ENCODE measurements at regions not wholly inside any gene's neighbourhood (a gene's known extent, or its start where the extent isn't known, plus 50 kb on each side); places are given as distances from the start of the nearest gene placed in this dataset.

DNA sequence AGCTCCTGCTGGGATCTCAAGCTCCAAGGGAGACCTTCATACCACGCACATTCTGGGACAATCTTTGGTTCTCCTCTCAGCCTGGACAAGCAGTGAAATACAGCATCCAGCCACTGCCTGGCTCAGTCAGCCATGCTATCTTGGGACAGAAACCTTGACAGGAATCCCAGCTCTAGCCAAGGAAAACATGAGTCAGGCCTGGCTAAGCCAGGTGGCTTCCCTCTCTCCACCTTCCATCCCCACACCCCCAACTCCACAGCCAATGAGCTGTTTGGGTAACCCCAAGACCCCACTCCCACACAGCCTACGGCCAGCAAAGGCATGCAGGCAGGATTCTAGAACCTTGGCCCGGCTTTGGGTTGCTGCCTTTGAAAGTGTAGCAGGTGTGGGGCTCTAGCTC is 64.9 kb downstream of the MCFD2 start:
- H3K4me1 Mint-ChIP-seq = peaks cover 7% of the 10 kb centered on the region
- H3K36me3 Mint-ChIP-seq = no peaks in the 10 kb centered on the region
- DNase-seq (ENCODE audit: low spot score in 2 of 2) (no peak), ATAC-seq (ENCODE audit: low read depth) (no peak)
- no peaks in the 10 kb centered on the region for H3K9me3 Mint-ChIP-seq
- no peak overlapping the region for H3K4me3 Mint-ChIP-seq
- H3K27me3 Mint-ChIP-seq = peaks cover 9% of the 10 kb centered on the region
- no peak overlapping the region for H3K27ac Mint-ChIP-seq

DNA sequence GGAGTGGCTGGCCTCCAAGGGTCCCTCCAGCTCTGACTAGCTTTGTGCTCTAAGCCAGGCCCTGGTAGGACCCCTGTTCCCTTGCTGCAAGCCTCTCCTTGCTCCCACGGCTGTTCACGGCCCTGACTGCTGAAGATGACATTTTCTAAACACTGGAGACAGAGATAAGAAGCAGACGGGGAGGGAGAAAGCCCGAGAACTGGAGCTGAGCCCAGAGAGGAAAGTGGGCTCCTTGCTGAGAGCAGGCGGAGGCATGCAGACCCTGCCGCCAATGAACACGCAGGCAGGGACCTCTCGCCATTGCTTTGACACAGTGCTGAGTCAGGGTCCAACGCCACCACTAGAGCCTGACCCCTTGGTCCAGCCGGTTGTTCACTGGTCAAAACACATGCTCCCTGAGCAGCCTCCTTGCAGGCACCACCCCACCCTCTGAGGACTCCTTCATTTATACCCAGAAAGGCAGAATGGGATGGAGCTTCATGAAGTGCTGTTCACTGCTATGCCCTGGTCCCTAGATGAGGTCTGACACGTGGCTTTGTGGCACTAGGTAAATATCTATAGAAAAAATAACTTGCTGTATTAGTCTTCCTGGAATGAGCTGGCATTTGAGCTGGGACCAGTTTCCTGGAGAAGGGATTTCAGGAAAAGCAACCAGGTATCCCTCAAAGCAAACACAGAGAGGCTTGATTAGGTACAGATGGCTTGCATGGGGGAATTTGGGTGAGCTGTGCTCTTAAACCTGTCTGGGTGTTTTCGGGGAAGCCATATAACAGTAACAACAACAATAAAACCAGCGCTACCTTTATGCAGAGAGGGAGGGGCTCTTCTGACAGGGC is 65.7 kb downstream of the MCFD2 start:
- H3K36me3 Mint-ChIP-seq = no peaks in the 10 kb centered on the region
- H3K27me3 Mint-ChIP-seq = peaks cover 9% of the 10 kb centered on the region
- H3K27ac Mint-ChIP-seq = no peak overlapping the region
- H3K4me3 Mint-ChIP-seq = no peak overlapping the region
- DNase-seq (ENCODE audit: low spot score in 2 of 2) = no peak
- no peak for ATAC-seq (ENCODE audit: low read depth)
- no peaks in the 10 kb centered on the region for H3K9me3 Mint-ChIP-seq
- H3K4me1 Mint-ChIP-seq = peaks cover 7% of the 10 kb centered on the region

DNA sequence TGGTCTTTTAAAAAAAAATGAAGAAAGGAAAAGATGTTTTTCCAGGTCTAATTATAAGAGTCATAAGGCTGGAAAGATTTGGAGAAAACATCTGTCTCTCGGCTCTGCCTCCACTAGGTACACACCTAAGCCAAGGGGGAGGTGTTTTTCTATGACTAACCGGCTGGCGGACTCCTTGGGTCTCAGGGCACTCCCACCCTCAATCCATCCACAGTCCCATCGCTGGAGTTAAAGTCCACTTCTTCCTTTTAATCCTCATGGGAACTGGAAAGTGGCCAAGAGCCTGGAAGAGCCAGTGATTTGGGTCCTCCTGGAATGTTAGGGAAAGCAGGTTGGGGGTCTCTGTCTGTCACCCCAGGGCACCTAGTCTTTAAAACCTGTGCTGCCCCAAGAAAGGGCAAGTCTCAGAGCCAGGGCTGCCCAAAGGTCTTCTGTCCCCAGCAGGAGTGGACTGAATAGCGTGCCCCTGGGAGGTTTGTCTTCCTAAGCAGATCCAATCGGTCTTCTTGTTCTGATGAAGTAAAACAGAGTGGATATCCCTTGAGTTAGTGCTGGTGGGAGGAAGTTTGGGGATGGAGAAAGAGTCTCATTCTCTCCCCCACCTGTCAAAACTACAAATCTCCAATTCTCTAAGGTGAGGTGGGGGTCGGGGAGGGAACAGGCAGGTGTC is 66.4 kb downstream of the MCFD2 start:
- Mint-ChIP-seq H3K27me3 (peaks cover 7% of the 10 kb centered on the region), H3K4me1 (peaks cover 7% of the 10 kb centered on the region), H3K27ac (no peak overlapping the region), H3K9me3 (no peaks in the 10 kb centered on the region), H3K4me3 (no peak overlapping the region), H3K36me3 (no peaks in the 10 kb centered on the region)
- ATAC-seq (ENCODE audit: low read depth) (no peak), DNase-seq (ENCODE audit: low spot score in 2 of 2) (no peak)

DNA sequence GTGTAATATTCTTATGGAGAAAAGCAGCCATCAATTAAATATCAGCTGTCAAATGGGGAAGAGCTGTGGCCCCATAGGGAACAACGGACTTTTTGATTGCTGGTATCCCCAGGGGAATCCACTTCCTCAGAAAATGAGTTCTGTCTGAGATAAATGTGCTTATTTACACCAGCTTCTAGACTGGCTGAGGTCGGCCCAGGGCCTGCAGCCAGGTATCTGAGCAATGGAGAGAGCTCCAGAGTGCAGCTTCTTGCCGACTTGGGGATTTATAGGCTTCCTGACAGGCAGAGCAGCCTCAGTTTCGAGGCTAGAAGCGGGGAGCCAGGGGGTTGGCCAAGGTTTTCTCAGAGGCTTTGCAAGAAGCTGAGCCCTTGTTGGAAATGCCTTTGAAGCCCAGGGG is 67.2 kb downstream of the MCFD2 start:
- H3K27me3 Mint-ChIP-seq = peaks cover 7% of the 10 kb centered on the region
- no peak overlapping the region for H3K27ac Mint-ChIP-seq
- ATAC-seq (ENCODE audit: low read depth) (peak; percentile 43), DNase-seq (ENCODE audit: low spot score in 2 of 2) (peak in 1 of 2 donors; percentile 8)
- peaks cover 7% of the 10 kb centered on the region for H3K4me1 Mint-ChIP-seq
- no peak overlapping the region for H3K4me3 Mint-ChIP-seq
- H3K9me3 Mint-ChIP-seq = no peaks in the 10 kb centered on the region
- no peaks in the 10 kb centered on the region for H3K36me3 Mint-ChIP-seq

DNA sequence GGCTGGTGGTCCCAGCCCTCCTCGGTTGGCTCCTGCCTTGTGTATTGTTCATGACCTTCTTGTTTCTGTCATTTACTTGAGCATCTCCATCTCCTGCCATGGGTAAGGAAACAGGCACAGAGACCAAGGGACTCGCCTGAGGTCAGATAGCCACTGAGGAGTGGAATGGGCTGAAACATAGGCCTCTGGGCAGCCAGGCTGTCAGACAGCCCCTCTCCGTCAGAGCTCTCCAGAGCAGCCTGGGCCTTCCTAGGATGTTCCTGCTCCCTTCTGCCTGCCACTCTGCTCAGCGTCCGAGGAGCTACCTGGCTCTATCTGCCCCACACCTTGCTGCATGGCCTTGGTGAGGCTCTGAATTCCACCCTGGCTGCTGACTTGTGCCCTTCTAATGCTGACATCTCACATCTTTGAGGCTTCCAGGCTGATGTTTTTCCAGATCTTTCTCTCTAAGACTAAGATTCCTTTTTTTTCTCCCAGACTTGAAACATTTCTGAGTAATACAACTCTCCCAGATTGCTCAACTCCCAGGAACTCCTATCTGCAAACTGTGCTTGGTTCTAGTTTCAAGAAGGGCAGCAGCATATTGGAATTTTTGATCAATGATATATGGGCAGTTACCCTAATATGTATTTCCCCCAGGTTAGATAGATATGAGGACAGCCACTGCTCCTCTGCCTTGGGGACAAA is 67.7 kb downstream of the MCFD2 start:
- Mint-ChIP-seq H3K36me3 (no peaks in the 10 kb centered on the region), H3K27ac (no peak overlapping the region), H3K4me1 (peaks cover 7% of the 10 kb centered on the region), H3K27me3 (peaks cover 7% of the 10 kb centered on the region), H3K9me3 (no peaks in the 10 kb centered on the region), H3K4me3 (no peak overlapping the region)
- DNase-seq (ENCODE audit: low spot score in 2 of 2) = no peak
- ATAC-seq (ENCODE audit: low read depth) = no peak

DNA sequence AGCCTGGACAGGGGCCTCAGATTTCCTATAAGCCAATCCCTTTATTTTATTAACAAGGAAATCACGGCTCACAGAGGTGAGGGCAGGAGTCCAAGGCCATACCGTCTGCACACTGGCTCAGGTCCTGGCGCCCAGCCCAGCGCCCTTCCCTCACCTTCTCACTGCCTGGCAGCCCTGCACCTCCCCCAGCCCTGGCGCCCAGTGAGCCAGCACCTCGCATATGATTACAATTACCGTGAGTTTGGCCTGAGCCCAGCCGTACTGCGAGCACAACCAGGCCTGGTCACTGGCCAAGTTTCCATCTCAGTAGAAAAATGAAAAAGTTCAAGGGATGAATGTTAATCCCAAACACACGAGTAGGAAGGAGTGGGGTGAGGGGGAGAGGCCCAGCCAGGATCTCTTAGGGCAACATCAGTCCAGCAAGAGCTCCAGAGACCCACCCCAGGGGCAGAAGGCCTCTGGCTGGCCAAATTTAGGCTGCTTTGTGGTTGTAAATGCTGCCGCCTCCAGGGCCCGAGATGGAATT is 68.4 kb downstream of the MCFD2 start:
- H3K9me3 Mint-ChIP-seq = no peaks in the 10 kb centered on the region
- H3K36me3 Mint-ChIP-seq = no peaks in the 10 kb centered on the region

DNA sequence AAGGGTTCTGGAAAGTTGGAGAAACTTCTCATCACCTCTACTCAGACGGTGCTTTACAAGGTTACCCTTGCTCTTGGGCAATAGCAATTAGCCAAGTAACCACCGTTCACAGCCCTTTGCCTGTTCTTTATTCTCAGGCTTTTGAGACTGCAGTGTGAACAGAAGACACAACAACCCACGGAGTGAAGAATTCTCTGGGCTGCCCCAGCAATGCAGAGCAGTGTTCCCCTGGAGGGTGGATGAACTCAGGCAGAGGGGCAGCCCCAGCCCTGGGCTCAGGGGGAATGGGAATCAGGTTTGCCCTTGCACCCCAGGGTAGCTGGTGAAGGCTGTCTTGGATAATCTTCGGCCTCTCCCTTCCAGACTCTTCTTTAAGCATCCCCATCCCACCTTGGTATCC is 69.1 kb downstream of the MCFD2 start:
- H3K27me3 Mint-ChIP-seq = peaks cover 7% of the 10 kb centered on the region
- H3K4me3 Mint-ChIP-seq = no peak overlapping the region
- H3K27ac Mint-ChIP-seq = no peak overlapping the region
- no peaks in the 10 kb centered on the region for H3K9me3 Mint-ChIP-seq
- peaks cover 10% of the 10 kb centered on the region for H3K4me1 Mint-ChIP-seq
- ATAC-seq (ENCODE audit: low read depth) (no peak), DNase-seq (ENCODE audit: low spot score in 2 of 2) (no peak)
- no peaks in the 10 kb centered on the region for H3K36me3 Mint-ChIP-seq

More for the DNA sequence above, 68.4 kb downstream of the MCFD2 start:
- Mint-ChIP-seq H3K27me3 (peaks cover 7% of the 10 kb centered on the region), H3K4me1 (peaks cover 7% of the 10 kb centered on the region), H3K27ac (no peak overlapping the region), H3K4me3 (no peak overlapping the region)
- DNase-seq (ENCODE audit: low spot score in 2 of 2) (no peak), ATAC-seq (ENCODE audit: low read depth) (no peak)

DNA sequence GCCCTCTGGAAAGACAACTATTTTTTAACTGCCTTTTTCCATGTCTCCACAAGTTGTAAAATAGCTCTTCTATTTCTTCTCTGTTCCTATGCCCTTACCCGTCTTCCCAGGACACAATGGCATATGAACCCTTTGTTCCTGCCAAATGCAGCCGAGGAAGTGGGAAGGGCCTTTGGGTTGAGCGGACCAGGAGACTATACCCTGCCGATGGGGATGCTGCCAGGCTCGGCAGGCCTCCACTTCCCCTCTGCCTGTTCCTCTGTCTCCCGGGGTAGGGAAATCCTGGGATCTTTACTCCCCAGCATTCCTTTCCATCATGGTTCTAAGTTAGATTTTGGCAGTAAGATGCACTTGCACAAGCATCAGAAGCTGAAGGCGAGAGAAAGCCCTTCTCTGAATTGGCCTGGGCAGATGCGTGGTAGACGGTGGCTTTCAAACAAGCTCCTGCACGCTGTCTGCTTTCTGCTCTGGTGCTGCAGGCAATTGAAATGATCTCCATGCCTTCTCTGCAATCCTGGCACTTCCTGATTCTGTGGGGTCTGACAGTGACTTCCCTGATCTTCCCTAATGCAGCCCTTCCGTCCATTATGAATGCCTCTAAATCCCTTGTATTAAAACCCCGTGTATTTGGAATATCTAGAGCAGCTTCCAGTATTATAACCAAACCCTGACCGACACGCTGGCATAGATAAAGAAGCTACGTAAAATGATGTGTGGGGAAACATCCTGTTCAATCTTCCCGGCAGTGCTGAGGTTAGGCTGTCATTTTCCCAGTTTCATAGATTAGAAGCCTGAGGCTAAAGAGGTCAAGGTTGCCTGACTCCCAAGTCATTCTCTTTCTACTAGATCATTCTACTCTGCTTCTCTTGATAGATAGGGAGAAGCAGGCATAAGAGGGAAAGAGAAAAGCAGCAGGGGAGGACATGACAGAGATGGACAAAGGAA is 69.8 kb downstream of the MCFD2 start:
- ATAC-seq (ENCODE audit: low read depth) = no peak
- no peak overlapping the region for H3K4me3 Mint-ChIP-seq

DNA sequence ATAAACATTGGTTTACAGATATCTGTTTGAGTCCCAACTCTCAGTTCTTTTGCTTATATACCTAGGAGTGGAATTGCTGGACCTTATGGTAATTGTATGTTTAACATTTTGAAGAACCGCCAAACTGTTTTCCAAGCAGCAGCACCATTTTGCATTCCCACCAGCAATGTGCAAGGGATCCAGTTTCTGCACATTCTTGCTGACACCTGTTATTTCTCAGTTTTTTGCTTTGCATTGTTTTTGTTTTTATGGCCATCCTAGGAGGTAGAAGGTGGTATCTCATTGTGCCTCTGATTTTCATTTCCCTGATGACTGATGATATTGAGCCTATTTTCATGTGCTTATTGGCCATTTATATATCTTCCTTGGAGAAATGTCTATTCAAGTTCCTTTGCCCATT is 71.2 kb downstream of the MCFD2 start:
- no peak overlapping the region for H3K27ac Mint-ChIP-seq
- no peaks in the 10 kb centered on the region for H3K36me3 Mint-ChIP-seq
- peaks cover 11% of the 10 kb centered on the region for H3K4me1 Mint-ChIP-seq
- ATAC-seq (ENCODE audit: low read depth) (no peak), DNase-seq (ENCODE audit: low spot score in 2 of 2) (no peak)
- H3K9me3 Mint-ChIP-seq = no peaks in the 10 kb centered on the region
- H3K4me3 Mint-ChIP-seq = no peak overlapping the region
- peaks cover 7% of the 10 kb centered on the region for H3K27me3 Mint-ChIP-seq

More for the DNA sequence above, 69.8 kb downstream of the MCFD2 start:
- Mint-ChIP-seq H3K27me3 (peaks cover 7% of the 10 kb centered on the region), H3K9me3 (no peaks in the 10 kb centered on the region), H3K27ac (no peak overlapping the region), H3K36me3 (no peaks in the 10 kb centered on the region), H3K4me1 (peaks cover 11% of the 10 kb centered on the region)
- no peak for DNase-seq (ENCODE audit: low spot score in 2 of 2)

DNA sequence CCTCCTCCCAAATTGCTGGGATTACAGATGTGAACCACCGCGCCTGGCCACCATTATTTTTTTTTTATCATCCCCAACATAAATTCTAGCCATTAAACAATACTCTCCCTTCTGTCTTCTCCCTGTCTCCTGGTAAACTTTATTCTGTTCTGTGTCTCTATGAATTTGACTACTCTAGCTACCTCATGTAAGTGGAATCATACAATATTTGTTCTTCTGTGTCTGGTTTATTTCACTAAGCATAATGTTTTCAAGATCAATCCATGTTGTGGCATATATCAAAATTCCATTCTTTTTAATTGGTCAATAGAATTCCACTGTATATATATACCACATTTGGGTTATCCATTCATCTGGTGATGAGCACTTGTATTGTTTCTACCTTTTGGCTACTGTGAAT is 71.6 kb downstream of the MCFD2 start:
- DNase-seq (ENCODE audit: low spot score in 2 of 2) (no peak), ATAC-seq (ENCODE audit: low read depth) (no peak)
- H3K4me3 Mint-ChIP-seq = no peak overlapping the region
- no peaks in the 10 kb centered on the region for H3K36me3 Mint-ChIP-seq
- no peaks in the 10 kb centered on the region for H3K9me3 Mint-ChIP-seq
- no peak overlapping the region for H3K27ac Mint-ChIP-seq
- H3K4me1 Mint-ChIP-seq = peaks cover 11% of the 10 kb centered on the region
- H3K27me3 Mint-ChIP-seq = peaks cover 6% of the 10 kb centered on the region

DNA sequence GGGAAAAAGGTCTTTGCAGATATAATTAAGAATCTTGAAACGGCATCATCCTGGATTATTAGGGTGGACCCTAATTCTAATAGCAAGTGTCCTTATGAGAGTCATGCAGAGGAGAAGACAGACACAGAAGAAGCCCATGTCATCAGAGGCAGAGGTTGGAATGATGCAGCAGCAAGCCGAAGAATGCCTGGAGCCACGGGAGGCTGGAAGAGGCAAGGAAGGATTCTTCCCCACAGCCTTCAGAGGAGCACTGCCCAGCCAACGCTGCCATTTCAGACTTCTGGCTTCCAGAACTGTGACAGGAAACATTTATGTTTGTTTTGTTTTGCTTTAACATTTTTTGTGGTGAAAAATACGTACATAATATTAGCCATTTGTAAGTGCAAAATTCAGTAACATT is 72.3 kb downstream of the MCFD2 start:
- H3K4me3 Mint-ChIP-seq = no peak overlapping the region
- H3K27ac Mint-ChIP-seq = no peak overlapping the region
- DNase-seq (ENCODE audit: low spot score in 2 of 2) (no peak), ATAC-seq (ENCODE audit: low read depth) (no peak)
- peaks cover 7% of the 10 kb centered on the region for H3K4me1 Mint-ChIP-seq
- H3K27me3 Mint-ChIP-seq = peaks cover 2% of the 10 kb centered on the region
- no peaks in the 10 kb centered on the region for H3K36me3 Mint-ChIP-seq
- no peaks in the 10 kb centered on the region for H3K9me3 Mint-ChIP-seq

DNA sequence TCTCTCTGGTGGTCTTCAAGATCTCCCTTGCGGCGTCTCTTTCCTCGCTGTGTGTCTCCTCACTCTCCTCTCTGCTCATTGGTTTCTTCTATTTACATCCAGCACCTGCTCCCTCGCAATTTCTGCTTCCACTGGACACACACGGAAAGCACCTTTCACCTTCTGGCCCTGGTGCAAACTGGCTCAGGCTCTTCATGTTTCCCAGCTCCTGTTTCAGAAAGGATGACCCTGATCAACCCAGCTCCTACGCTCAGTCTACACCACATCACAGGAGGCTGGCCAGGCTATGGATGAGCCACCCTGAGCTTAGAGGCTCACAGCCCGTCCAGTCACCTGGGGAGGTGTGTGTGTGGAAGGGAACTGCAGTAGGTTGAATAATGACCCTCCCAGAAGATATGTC is 72.7 kb downstream of the MCFD2 start:
- H3K27me3 Mint-ChIP-seq = peaks cover 2% of the 10 kb centered on the region
- no peak overlapping the region for H3K27ac Mint-ChIP-seq

DNA sequence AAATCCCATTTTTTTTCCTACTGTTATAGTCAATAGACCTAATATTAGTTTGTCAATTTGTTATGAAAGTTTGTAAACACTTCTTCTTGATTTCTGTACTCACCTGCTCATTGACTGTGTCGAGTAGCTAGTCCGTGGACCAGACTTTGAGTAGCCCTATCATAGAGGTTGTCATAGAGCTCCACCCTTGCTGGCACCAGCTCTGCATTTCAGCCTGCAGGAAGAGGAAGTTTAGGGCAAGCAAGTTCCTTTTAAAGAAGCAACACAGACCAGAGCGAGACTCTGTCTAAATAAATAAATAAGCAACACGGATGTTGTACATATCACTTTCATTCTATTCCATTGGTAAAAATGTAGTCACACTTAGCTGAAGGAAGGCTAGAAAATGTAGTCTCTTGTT is 74.0 kb downstream of the MCFD2 start:
- H3K4me1 Mint-ChIP-seq = peaks cover 4% of the 10 kb centered on the region
- H3K27me3 Mint-ChIP-seq = no peaks in the 10 kb centered on the region
- H3K4me3 Mint-ChIP-seq = peak overlapping the region; percentile 28
- DNase-seq (ENCODE audit: low spot score in 2 of 2) (no peak), ATAC-seq (ENCODE audit: low read depth) (peak; percentile 80)
- no peaks in the 10 kb centered on the region for H3K36me3 Mint-ChIP-seq
- H3K27ac Mint-ChIP-seq = no peak overlapping the region
- H3K9me3 Mint-ChIP-seq = no peaks in the 10 kb centered on the region

More for the DNA sequence above, 72.7 kb downstream of the MCFD2 start:
- Mint-ChIP-seq H3K36me3 (no peaks in the 10 kb centered on the region), H3K4me1 (peaks cover 4% of the 10 kb centered on the region), H3K4me3 (peak overlapping the region; percentile 9), H3K9me3 (no peaks in the 10 kb centered on the region)
- DNase-seq (ENCODE audit: low spot score in 2 of 2) (no peak), ATAC-seq (ENCODE audit: low read depth) (no peak)
